ENCODE measurements at regions not wholly inside any gene's neighbourhood (a gene's known extent, or its start where the extent isn't known, plus 50 kb on each side); places are given as distances from the start of the nearest gene placed in this dataset.

- H3K9me3 Mint-ChIP-seq = peaks cover 5% of the 10 kb centered on the region
- TF ChIP-seq, protein P1, sequence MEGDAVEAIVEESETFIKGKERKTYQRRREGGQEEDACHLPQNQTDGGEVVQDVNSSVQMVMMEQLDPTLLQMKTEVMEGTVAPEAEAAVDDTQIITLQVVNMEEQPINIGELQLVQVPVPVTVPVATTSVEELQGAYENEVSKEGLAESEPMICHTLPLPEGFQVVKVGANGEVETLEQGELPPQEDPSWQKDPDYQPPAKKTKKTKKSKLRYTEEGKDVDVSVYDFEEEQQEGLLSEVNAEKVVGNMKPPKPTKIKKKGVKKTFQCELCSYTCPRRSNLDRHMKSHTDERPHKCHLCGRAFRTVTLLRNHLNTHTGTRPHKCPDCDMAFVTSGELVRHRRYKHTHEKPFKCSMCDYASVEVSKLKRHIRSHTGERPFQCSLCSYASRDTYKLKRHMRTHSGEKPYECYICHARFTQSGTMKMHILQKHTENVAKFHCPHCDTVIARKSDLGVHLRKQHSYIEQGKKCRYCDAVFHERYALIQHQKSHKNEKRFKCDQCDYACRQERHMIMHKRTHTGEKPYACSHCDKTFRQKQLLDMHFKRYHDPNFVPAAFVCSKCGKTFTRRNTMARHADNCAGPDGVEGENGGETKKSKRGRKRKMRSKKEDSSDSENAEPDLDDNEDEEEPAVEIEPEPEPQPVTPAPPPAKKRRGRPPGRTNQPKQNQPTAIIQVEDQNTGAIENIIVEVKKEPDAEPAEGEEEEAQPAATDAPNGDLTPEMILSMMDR (IDR thresholded peaks at IDR 0.05; ENCODE audit: unreplicated experiment in 3 of 3) = no peak
- no peak overlapping the region for H3K4me3 Mint-ChIP-seq
- no peak overlapping the region for H3K27ac Mint-ChIP-seq
- H3K27me3 Mint-ChIP-seq (ENCODE audit: low read depth) = peaks cover 7% of the 10 kb centered on the region
- peaks cover 4% of the 10 kb centered on the region for H3K36me3 Mint-ChIP-seq (ENCODE audit: low read depth)
- no peaks in the 10 kb centered on the region for H3K4me1 Mint-ChIP-seq
These were observed 1957.0 kb upstream of the AGA start for GRCh38 chr4:179399054-179399782.

- peak overlapping the region in 1 of 3 experiments; percentile 43 for H3K27ac Mint-ChIP-seq
- no peak overlapping the region for H3K4me3 Mint-ChIP-seq
These were observed 1973.0 kb upstream of the AGA start for GRCh38 chr4:179415037-179415846.

DNA sequence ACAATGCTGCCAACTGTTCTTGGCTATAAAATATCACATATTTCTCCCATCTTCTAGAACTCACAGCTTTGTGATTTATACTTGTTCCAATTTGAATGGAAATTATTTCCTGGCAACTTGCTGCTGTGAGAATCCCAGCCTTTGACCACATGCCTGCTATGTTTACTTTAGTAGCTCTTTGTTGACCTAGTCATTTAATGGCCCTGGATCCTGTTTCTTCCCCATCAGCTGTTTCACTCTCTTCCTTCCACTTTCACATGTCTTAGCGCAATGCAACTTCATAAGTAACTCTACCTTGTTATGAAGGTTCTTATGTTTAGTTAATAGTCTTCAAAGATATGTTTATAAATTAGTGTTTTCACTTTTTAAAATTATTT, 1973.6 kb upstream of the AGA start:
- H3K27me3 Mint-ChIP-seq (ENCODE audit: low read depth) = no peaks in the 10 kb centered on the region
- H3K36me3 Mint-ChIP-seq (ENCODE audit: low read depth) = no peaks in the 10 kb centered on the region
- peak overlapping the region in 1 of 3 experiments; percentile 36 for H3K27ac Mint-ChIP-seq
- TF ChIP-seq, protein P1 (IDR thresholded peaks at IDR 0.05; ENCODE audit: unreplicated experiment in 3 of 3) = no peak
- H3K9me3 Mint-ChIP-seq = no peaks in the 10 kb centered on the region
- no peak overlapping the region for H3K4me3 Mint-ChIP-seq
- H3K4me1 Mint-ChIP-seq = peaks cover 16% of the 10 kb centered on the region

More at GRCh38 chr4:179415037-179415846, 1973.0 kb upstream of the AGA start:
- TF ChIP-seq, protein P1 (IDR thresholded peaks at IDR 0.05; ENCODE audit: unreplicated experiment in 3 of 3) = no peak
- Mint-ChIP-seq H3K36me3 (ENCODE audit: low read depth) (no peaks in the 10 kb centered on the region), H3K27me3 (ENCODE audit: low read depth) (no peaks in the 10 kb centered on the region), H3K9me3 (no peaks in the 10 kb centered on the region), H3K4me1 (peaks cover 16% of the 10 kb centered on the region)

DNA sequence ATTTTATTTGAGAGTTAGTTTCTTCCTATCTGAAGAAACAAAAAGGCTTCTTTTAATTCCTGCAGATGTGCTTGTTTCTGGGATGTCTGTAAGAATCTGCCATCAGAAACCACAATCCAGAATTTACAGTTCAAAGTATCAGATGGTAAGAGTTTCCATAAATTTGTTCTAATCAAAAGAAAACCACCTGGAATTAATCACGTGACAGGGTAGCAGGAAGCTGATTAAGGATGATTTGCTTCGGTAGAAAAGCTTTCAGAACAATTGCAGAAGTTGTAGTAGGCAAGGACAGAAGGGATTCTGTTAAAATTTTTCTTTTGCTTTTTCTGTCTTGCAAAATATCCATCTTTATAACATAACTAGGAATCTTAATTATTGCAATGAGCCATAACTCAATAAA, 1975.1 kb upstream of the AGA start:
- H3K27ac Mint-ChIP-seq = no peak overlapping the region
- H3K9me3 Mint-ChIP-seq = no peaks in the 10 kb centered on the region
- no peak overlapping the region for H3K4me3 Mint-ChIP-seq
- TF ChIP-seq, protein P1 (IDR thresholded peaks at IDR 0.05; ENCODE audit: unreplicated experiment in 3 of 3) = no peak
- H3K36me3 Mint-ChIP-seq (ENCODE audit: low read depth) = no peaks in the 10 kb centered on the region
- H3K4me1 Mint-ChIP-seq = peaks cover 16% of the 10 kb centered on the region
- no peaks in the 10 kb centered on the region for H3K27me3 Mint-ChIP-seq (ENCODE audit: low read depth)

- Mint-ChIP-seq H3K4me1 (no peaks in the 10 kb centered on the region), H3K9me3 (no peaks in the 10 kb centered on the region), H3K27me3 (ENCODE audit: low read depth) (no peaks in the 10 kb centered on the region), H3K36me3 (ENCODE audit: low read depth) (no peaks in the 10 kb centered on the region), H3K4me3 (no peak overlapping the region), H3K27ac (no peak overlapping the region)
- TF ChIP-seq, protein P1 (IDR thresholded peaks at IDR 0.05; ENCODE audit: unreplicated experiment in 3 of 3) = no peak
These were observed 1995.7 kb upstream of the AGA start for GRCh38 chr4:179437962-179438361.
